MM.1S (cell line): ENCODE measurements at regions not wholly inside any gene's neighbourhood (a gene's known extent, or its start where the extent isn't known, plus 50 kb on each side); places are given as distances from the start of the nearest gene placed in this dataset.
"Not testable (repeated sequence)": the region's sequence is repeated elsewhere in the genome, so short reads cannot be mapped to it uniquely, and the experiment has no call there.

Experiments
- DNase-seq: peaks from one replicate; pipeline ENCODE4 v3.0.0-alpha.2; 2015
- H2AFZ ChIP-seq: fragments of 300-600 bp; sonication (generic); 2 replicates; pipeline ENCODE4 v1.6.0; 2016; ENCODE audit warnings: antibody characterized with exemption, low read length
- H3F3A ChIP-seq: fragments of 300-600 bp; sonication (generic); 2 replicates; pipeline ENCODE4 v1.6.1; 2016; ENCODE audit warnings: mild to moderate bottlenecking, antibody characterized with exemption, low read length, moderate library complexity, mixed read lengths; ENCODE audit not compliant: insufficient read depth
- H3K27ac ChIP-seq: fragments of 300-600 bp; sonication (generic); 2 replicates; pipeline ENCODE4 v1.5.1; 2016; ENCODE audit warnings: mild to moderate bottlenecking, low read length
- H3K27me3 ChIP-seq: fragments of 300-600 bp; sonication (generic); replicated peaks from 2 replicates; pipeline ENCODE4 v1.6.0; 2016; ENCODE audit warnings: low read length; ENCODE audit not compliant: insufficient read depth
- H3K36me3 ChIP-seq: fragments of 300-600 bp; sonication (generic); replicated peaks from 2 replicates; pipeline ENCODE4 v1.6.1; 2016; ENCODE audit warnings: mild to moderate bottlenecking, low read length, mixed read lengths; ENCODE audit not compliant: insufficient read depth
- H3K4me1 ChIP-seq: fragments of 300-600 bp; sonication (generic); 2 replicates; pipeline ENCODE4 v1.6.1; 2016; ENCODE audit warnings: low read length, mixed read lengths
- H3K4me2 ChIP-seq: fragments of 300-600 bp; sonication (generic); 2 replicates; pipeline ENCODE4 v1.6.0; 2016; ENCODE audit warnings: low read depth, low read length
- H3K4me3 ChIP-seq: fragments of 300-600 bp; sonication (generic); 2 replicates; pipeline ENCODE4 v1.5.1; 2016; ENCODE audit warnings: low read length, mixed read lengths
- H3K79me2 ChIP-seq: fragments of 300-600 bp; sonication (generic); 2 replicates; pipeline ENCODE4 v1.6.1; 2016; ENCODE audit warnings: mixed run types, low read length, mixed read lengths
- H3K9ac ChIP-seq: fragments of 300-600 bp; sonication (generic); 2 replicates; pipeline ENCODE4 v1.6.1; 2016; ENCODE audit warnings: low read length, mixed read lengths
- H3K9me2 ChIP-seq: fragments of 300-600 bp; sonication (generic); replicated peaks from 2 replicates; pipeline ENCODE4 v1.6.1; 2016; ENCODE audit warnings: mild to moderate bottlenecking, low read length, mixed read lengths; ENCODE audit not compliant: insufficient read depth
- H3K9me3 ChIP-seq: fragments of 300-600 bp; sonication (generic); replicated peaks from 2 replicates; pipeline ENCODE4 v1.6.1; 2016; ENCODE audit warnings: mild to moderate bottlenecking, low read length, mixed read lengths; ENCODE audit not compliant: insufficient read depth
- H4K20me1 ChIP-seq: fragments of 300-600 bp; sonication (generic); 2 replicates; pipeline ENCODE4 v1.6.1; 2016; ENCODE audit warnings: mild to moderate bottlenecking, low read length, moderate library complexity, mixed read lengths; ENCODE audit not compliant: insufficient read depth
- CTCF ChIP-seq: fragments of 300-600 bp; sonication (generic); IDR thresholded peaks from 2 replicates; pipeline ENCODE4 v1.5.1; 2016; ENCODE audit warnings: antibody characterized with exemption, low read length, mixed read lengths
- EZH2 ChIP-seq: fragments of 300-600 bp; sonication (generic); optimal IDR thresholded peaks from 2 replicates; pipeline ENCODE3; 2017; ENCODE audit warnings: low read depth, mild to moderate bottlenecking, antibody characterized with exemption, low read length, mixed read lengths
- EZH2phosphoT487 ChIP-seq: fragments of 300-600 bp; sonication (generic); IDR thresholded peaks from 2 replicates; pipeline ENCODE4 v1.6.1; 2018; ENCODE audit warnings: antibody characterized with exemption, low read length

- Histone ChIP-seq H3K79me2 (no peaks in the 10 kb centered on the region), H2AFZ (no peak overlapping the region), H3K9me3 (no peaks in the 10 kb centered on the region), H3F3A (no peaks in the 10 kb centered on the region), H3K9ac (no peak overlapping the region), H3K4me2 (no peak overlapping the region), H3K27me3 (no peaks in the 10 kb centered on the region), H3K36me3 (no peaks in the 10 kb centered on the region), H3K4me3 (no peak overlapping the region), H4K20me1 (no peaks in the 10 kb centered on the region), H3K4me1 (no peaks in the 10 kb centered on the region), H3K9me2 (no peaks in the 10 kb centered on the region), H3K27ac (no peak overlapping the region)
- TF ChIP-seq CTCF: no peak
- TF ChIP-seq EZH2: no peak
- no peak for TF ChIP-seq EZH2phosphoT487
- DNase-seq: no peak
Measured at GRCh38 chr13:61094865-61095264, 320.8 kb downstream of the PCDH20 start.

- H4K20me1 ChIP-seq, H3F3A ChIP-seq, H3K27me3 ChIP-seq, H2AFZ ChIP-seq, H3K27ac ChIP-seq, H3K4me3 ChIP-seq, H3K36me3 ChIP-seq, H3K9me3 ChIP-seq, H3K79me2 ChIP-seq, H3K4me1 ChIP-seq, H3K9me2 ChIP-seq, H3K4me2 ChIP-seq, H3K9ac ChIP-seq, DNase-seq: not testable (repeated sequence)
Measured at GRCh38 chr13:61089894-61090293, 325.8 kb downstream of the PCDH20 start.

GRCh38 chr13:61086087-61086486 lies 329.6 kb downstream of the PCDH20 start:
- Histone ChIP-seq H3K27ac (no peak overlapping the region), H3K4me2 (no peak overlapping the region), H3K36me3 (no peaks in the 10 kb centered on the region), H3K9me3 (no peaks in the 10 kb centered on the region), H2AFZ (no peak overlapping the region), H4K20me1 (no peaks in the 10 kb centered on the region), H3F3A (no peaks in the 10 kb centered on the region), H3K9ac (no peak overlapping the region), H3K27me3 (no peaks in the 10 kb centered on the region), H3K79me2 (no peaks in the 10 kb centered on the region), H3K9me2 (no peaks in the 10 kb centered on the region), H3K4me1 (no peaks in the 10 kb centered on the region), H3K4me3 (no peak overlapping the region)
- TF ChIP-seq EZH2phosphoT487: no peak
- no peak for DNase-seq

- Histone ChIP-seq H3K27ac (no peak overlapping the region), H4K20me1 (no peaks in the 10 kb centered on the region), H3K27me3 (no peaks in the 10 kb centered on the region), H3K4me1 (no peaks in the 10 kb centered on the region), H3F3A (no peaks in the 10 kb centered on the region), H3K4me2 (no peak overlapping the region), H3K9ac (no peak overlapping the region), H3K4me3 (no peak overlapping the region), H3K9me3 (no peaks in the 10 kb centered on the region), H3K36me3 (no peaks in the 10 kb centered on the region), H3K79me2 (no peaks in the 10 kb centered on the region), H2AFZ (no peak overlapping the region), H3K9me2 (no peaks in the 10 kb centered on the region)
- no peak for DNase-seq
- TF ChIP-seq EZH2 (no peak), CTCF (no peak), EZH2phosphoT487 (no peak)
Measured at GRCh38 chr13:61084988-61085387, 330.7 kb downstream of the PCDH20 start.
